ENCODE measurements at regions not wholly inside any gene's neighbourhood (a gene's known extent, or its start where the extent isn't known, plus 50 kb on each side); places are given as distances from the start of the nearest gene placed in this dataset.
"Not testable (repeated sequence)": the region's sequence is repeated elsewhere in the genome, so short reads cannot be mapped to it uniquely, and the experiment has no call there.

DNA sequence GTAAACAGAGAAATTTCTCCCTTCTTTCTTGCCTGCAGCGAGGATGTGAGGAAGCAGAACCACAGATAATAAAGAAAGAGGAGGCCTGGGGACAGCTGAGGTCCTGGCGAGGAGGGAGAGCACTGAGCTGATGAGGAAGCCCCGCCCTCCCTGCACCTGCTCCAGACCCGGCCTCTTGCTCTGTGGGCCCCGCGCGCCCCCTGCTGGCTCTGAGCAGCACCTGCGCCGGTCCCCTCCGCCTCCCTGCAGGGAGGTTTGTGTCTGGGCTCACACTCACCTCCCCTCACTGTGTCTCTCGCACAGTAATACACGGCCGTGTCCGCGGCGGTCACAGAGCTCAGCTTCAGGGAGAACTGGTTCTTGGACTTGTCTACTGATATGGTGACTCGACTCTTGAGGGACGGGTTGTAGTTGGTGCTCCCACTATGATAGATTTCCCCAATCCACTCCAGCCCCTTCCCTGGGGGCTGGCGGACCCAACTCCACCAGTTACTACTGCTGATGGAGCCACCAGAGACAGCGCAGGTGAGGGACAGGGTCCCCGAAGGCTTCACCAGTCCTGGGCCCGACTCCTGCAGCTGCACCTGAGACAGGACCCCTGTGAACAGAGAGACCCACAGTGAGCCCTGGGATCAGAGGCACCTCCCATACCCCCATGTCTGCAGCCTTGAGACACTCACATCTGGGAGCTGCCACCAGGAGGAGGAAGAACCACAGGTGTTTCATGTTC, 485.4 kb downstream of the TMEM121 start:
- TF ChIP-seq POLR2A (IDR thresholded peaks at IDR 0.05): not testable (repeated sequence)
- TF ChIP-seq, protein P1, sequence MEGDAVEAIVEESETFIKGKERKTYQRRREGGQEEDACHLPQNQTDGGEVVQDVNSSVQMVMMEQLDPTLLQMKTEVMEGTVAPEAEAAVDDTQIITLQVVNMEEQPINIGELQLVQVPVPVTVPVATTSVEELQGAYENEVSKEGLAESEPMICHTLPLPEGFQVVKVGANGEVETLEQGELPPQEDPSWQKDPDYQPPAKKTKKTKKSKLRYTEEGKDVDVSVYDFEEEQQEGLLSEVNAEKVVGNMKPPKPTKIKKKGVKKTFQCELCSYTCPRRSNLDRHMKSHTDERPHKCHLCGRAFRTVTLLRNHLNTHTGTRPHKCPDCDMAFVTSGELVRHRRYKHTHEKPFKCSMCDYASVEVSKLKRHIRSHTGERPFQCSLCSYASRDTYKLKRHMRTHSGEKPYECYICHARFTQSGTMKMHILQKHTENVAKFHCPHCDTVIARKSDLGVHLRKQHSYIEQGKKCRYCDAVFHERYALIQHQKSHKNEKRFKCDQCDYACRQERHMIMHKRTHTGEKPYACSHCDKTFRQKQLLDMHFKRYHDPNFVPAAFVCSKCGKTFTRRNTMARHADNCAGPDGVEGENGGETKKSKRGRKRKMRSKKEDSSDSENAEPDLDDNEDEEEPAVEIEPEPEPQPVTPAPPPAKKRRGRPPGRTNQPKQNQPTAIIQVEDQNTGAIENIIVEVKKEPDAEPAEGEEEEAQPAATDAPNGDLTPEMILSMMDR (IDR thresholded peaks at IDR 0.05): peak; percentile 7 to 64 (median 32)

All from heart left ventricle (tissue), 13 donors.